Fibroblast of lung (primary cell): ENCODE measurements at regions not wholly inside any gene's neighbourhood (a gene's known extent, or its start where the extent isn't known, plus 50 kb on each side); places are given as distances from the start of the nearest gene placed in this dataset.

Source experiments
- EZH2 ChIP-seq: IDR thresholded peaks from 2 replicates; pipeline ENCODE4 v1.5.1; 2012; ENCODE audit warnings: low read length, control low read depth, mild to moderate bottlenecking; ENCODE audit errors: missing control alignments
- TF ChIP-seq, protein P1 (sequence below), 2 donors: IDR thresholded peaks in 1 of 2; conservative IDR thresholded peaks in 1 of 2; 1 replicate in 1 of 2; 2 replicates in 1 of 2; pipeline ENCODE4 v1.5.1; 2011 to 2012; ENCODE audit warnings: low read length in 2 of 2, control low read depth in 1 of 2, inconsistent platforms in 1 of 2, low read depth in 1 of 2, mild to moderate bottlenecking in 1 of 2

DNA sequence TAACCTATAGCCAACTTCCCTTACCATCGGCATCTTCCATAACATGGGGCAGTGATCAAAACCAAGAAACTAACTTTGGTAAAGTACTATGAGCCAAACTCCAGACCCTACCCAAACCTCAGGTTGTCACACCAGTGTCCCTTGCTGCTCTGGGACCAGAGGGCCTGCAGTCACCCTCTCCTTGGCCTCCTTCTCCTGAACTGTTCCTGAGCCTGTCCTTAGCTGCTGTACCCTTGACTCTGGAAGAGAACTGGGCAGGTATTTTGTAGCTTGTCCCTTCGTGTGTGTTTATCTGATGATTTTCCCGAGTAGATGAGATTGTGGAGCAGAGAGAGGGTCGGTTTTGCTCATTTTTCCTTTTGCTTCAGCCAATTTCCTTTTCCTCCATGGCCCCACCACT is 240.4 kb downstream of the SYK start:
- TF ChIP-seq, protein P1, sequence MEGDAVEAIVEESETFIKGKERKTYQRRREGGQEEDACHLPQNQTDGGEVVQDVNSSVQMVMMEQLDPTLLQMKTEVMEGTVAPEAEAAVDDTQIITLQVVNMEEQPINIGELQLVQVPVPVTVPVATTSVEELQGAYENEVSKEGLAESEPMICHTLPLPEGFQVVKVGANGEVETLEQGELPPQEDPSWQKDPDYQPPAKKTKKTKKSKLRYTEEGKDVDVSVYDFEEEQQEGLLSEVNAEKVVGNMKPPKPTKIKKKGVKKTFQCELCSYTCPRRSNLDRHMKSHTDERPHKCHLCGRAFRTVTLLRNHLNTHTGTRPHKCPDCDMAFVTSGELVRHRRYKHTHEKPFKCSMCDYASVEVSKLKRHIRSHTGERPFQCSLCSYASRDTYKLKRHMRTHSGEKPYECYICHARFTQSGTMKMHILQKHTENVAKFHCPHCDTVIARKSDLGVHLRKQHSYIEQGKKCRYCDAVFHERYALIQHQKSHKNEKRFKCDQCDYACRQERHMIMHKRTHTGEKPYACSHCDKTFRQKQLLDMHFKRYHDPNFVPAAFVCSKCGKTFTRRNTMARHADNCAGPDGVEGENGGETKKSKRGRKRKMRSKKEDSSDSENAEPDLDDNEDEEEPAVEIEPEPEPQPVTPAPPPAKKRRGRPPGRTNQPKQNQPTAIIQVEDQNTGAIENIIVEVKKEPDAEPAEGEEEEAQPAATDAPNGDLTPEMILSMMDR (conservative IDR thresholded peaks at IDR 0.05 in 1 of 2, IDR thresholded peaks at IDR 0.05 in 1 of 2; ENCODE audit: low read depth in 1 of 2, low read length in 2 of 2), result no peak
- no peak for TF ChIP-seq EZH2
